Chondrocyte (in vitro differentiated cells): ENCODE measurements at regions not wholly inside any gene's neighbourhood (a gene's known extent, or its start where the extent isn't known, plus 50 kb on each side); places are given as distances from the start of the nearest gene placed in this dataset.

ENCODE experiments used
- DNase-seq: peaks from one replicate; pipeline ENCODE4 v3.0.0; 2021; ENCODE audit warnings: mixed read lengths, low spot score
- H3K27ac Mint-ChIP-seq: one replicate; pipeline ENCODE4 v1.8.0; 2021; ENCODE audit warnings: mild to moderate bottlenecking, moderate library complexity, mixed read lengths; ENCODE audit not compliant: unreplicated experiment
- H3K27me3 Mint-ChIP-seq: 2 replicates; pipeline ENCODE4 v1.8.0; 2021; ENCODE audit warnings: low read depth, mixed read lengths
- H3K36me3 Mint-ChIP-seq: 2 replicates; pipeline ENCODE4 v1.8.0; 2021; ENCODE audit warnings: low read depth, mixed read lengths
- H3K4me1 Mint-ChIP-seq: 2 replicates; pipeline ENCODE4 v1.8.0; 2021; ENCODE audit warnings: low read depth, mild to moderate bottlenecking, mixed read lengths
- H3K4me3 Mint-ChIP-seq: one replicate; pipeline ENCODE4 v1.8.0; 2021; ENCODE audit warnings: mild to moderate bottlenecking, moderate library complexity, mixed read lengths; ENCODE audit not compliant: unreplicated experiment
- H3K9me3 Mint-ChIP-seq: 2 replicates; pipeline ENCODE4 v1.8.0; 2021; ENCODE audit warnings: low read depth, mixed read lengths
- TF ChIP-seq, protein P1 (sequence below): fragments of 200-600 bp; sonication (generic); IDR thresholded peaks from 2 replicates; pipeline ENCODE4 v1.5.0; 2021; ENCODE audit warnings: antibody characterized with exemption, mild to moderate bottlenecking, moderate library complexity

DNA sequence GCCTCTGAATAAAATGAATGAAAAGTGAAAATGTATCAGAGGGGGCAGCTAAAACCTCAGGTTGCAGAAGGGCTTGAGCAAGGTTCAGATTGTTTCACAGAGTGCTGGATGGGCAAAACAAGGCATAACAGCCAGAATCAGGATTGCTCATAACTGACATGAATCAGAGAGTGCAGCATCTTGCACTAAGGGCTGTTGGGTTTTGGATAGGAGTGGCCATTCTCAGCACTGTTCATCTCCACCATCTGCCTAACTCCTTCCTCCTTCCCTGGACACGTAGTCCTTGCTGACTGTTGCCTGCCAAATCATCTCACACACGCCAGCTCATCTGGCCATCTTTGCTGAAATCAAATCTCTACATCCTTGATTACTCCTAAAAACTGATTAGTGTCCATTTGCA, 75.3 kb upstream of the C1QTNF7 start:
- DNase-seq = no peak

DNA sequence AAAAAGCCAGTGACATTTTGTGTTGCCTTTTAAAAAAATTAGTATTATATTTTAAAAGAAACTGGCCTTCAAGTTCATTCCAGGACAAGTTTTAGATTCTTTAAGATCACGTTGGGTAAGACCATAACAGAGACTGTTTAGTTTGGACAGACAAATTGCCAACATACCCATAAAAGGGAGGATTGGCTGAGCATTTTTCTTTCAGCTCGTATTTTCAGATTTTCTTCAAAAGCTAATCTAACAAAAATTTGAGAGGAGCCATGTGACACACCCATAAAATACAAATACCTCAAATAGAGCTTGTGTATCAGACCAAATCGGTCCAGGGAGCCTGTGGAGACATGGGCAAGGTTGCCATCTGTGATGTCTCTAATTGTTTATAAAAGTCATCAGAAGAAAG, 74.6 kb upstream of the C1QTNF7 start:
- H3K4me3 Mint-ChIP-seq = no peak overlapping the region
- no peak overlapping the region for H3K27ac Mint-ChIP-seq
- peaks cover 28% of the 10 kb centered on the region for H3K4me1 Mint-ChIP-seq
- no peak for DNase-seq
- no peaks in the 10 kb centered on the region for H3K9me3 Mint-ChIP-seq
- H3K27me3 Mint-ChIP-seq = peaks cover 2% of the 10 kb centered on the region
- H3K36me3 Mint-ChIP-seq = no peaks in the 10 kb centered on the region
- TF ChIP-seq, protein P1, sequence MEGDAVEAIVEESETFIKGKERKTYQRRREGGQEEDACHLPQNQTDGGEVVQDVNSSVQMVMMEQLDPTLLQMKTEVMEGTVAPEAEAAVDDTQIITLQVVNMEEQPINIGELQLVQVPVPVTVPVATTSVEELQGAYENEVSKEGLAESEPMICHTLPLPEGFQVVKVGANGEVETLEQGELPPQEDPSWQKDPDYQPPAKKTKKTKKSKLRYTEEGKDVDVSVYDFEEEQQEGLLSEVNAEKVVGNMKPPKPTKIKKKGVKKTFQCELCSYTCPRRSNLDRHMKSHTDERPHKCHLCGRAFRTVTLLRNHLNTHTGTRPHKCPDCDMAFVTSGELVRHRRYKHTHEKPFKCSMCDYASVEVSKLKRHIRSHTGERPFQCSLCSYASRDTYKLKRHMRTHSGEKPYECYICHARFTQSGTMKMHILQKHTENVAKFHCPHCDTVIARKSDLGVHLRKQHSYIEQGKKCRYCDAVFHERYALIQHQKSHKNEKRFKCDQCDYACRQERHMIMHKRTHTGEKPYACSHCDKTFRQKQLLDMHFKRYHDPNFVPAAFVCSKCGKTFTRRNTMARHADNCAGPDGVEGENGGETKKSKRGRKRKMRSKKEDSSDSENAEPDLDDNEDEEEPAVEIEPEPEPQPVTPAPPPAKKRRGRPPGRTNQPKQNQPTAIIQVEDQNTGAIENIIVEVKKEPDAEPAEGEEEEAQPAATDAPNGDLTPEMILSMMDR = no peak

More for the DNA sequence above, 75.3 kb upstream of the C1QTNF7 start:
- Mint-ChIP-seq H3K36me3 (no peaks in the 10 kb centered on the region), H3K27ac (no peak overlapping the region), H3K4me1 (peaks cover 28% of the 10 kb centered on the region), H3K9me3 (no peaks in the 10 kb centered on the region), H3K27me3 (peaks cover 2% of the 10 kb centered on the region), H3K4me3 (no peak overlapping the region)
- TF ChIP-seq, protein P1 = no peak

DNA sequence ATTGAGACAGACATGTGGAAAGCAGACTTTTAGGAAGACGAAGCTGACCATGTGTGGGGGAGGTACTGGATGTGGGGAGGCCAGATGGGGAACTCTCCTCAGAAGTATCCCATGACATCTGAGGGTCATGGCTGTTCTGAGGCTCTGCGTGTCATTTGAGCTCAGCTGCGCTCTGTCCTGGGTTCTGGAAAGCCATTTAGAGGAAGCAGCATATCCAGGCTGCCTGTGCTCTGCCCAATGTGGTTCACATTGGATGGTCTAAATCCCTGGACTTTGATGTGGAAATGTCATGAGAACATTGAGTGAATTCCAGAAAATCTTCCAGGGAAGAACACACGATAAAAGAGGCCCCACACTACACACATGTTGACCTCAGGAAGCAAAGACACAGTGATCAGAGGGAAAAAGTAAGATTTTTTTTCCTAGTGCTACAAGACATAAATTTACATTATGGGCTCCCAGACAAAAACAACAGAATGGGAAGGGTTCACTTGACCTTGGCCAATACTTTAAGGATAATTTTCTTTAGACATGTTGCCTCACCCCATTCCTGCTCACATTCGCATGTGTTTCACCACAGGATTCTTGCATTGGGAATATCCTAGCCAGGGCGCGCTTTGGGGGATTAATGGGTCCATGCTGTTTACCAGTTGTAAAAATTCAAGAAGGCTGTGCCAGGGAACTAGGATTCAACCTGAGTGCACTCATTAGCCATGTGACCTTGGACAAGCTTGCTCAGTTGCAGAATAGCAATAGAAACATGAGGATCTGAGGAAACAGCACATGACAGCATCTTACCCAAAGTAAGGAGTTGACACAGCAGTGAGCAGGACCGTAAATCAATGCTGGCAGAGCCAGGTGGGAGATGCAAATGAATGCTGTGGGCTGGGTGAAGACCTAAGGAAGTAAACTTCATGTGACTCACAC, 73.2 kb upstream of the C1QTNF7 start:
- H3K9me3 Mint-ChIP-seq = no peaks in the 10 kb centered on the region
- TF ChIP-seq, protein P1 = no peak
- no peak for DNase-seq
- no peak overlapping the region for H3K27ac Mint-ChIP-seq
- no peaks in the 10 kb centered on the region for H3K36me3 Mint-ChIP-seq
- H3K4me3 Mint-ChIP-seq = no peak overlapping the region
- H3K4me1 Mint-ChIP-seq = peaks cover 22% of the 10 kb centered on the region
- peaks cover 2% of the 10 kb centered on the region for H3K27me3 Mint-ChIP-seq

DNA sequence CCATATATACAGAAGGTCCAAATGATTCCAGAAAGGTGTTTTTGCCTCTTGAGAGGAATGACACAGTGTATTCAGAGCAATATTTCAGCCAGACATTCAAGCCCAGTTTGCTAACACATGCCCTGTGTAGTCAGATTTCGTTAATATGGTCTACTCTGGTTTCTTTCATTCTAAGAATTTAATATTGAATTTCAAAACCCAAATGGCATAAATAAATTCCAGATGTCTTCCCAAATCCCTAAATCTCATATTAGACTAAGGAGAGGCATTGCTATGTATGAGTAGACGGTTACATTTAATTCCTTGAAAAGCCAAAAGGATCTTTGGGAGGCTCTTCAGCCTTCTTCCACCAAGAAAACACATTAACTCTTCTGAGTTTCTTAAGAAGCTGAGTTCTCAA, 66.3 kb upstream of the C1QTNF7 start:
- Mint-ChIP-seq H3K4me1 (peaks cover 2% of the 10 kb centered on the region), H3K27ac (no peak overlapping the region), H3K4me3 (no peak overlapping the region), H3K36me3 (no peaks in the 10 kb centered on the region), H3K27me3 (no peaks in the 10 kb centered on the region), H3K9me3 (no peaks in the 10 kb centered on the region)
- TF ChIP-seq, protein P1 = no peak
- DNase-seq = no peak

DNA sequence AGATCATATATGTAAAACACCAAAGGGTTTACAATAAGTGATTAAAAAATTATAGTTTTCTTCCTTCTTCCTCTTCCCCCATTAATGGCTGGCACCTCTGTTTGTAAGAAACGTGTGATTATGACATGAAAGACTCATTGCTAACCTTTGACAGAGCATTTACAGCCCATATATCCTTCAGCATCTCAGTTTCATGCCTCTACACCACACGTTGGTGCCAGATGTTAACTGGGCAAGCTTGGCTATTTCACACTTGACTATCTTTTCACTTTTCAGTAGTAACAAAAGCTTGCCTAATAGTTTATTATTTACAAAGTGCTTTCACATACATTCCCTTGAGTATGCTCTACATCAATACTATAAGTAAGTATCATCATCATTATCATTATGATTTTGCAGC, 65.3 kb upstream of the C1QTNF7 start:
- Mint-ChIP-seq H3K4me3 (no peak overlapping the region), H3K36me3 (no peaks in the 10 kb centered on the region), H3K4me1 (peaks cover 5% of the 10 kb centered on the region), H3K9me3 (no peaks in the 10 kb centered on the region), H3K27me3 (no peaks in the 10 kb centered on the region), H3K27ac (no peak overlapping the region)
- TF ChIP-seq, protein P1 = no peak
- no peak for DNase-seq
